HG03066 (cell line): ENCODE measurements at regions not wholly inside any gene's neighbourhood (a gene's known extent, or its start where the extent isn't known, plus 50 kb on each side); places are given as distances from the start of the nearest gene placed in this dataset.

Experiments
- ATAC-seq: cut with Tn5 transposase; IDR thresholded peaks from one replicate; pipeline ENCODE4 v1.9.1; 2021; ENCODE audit warnings: low read depth; ENCODE audit not compliant: unreplicated experiment

DNA sequence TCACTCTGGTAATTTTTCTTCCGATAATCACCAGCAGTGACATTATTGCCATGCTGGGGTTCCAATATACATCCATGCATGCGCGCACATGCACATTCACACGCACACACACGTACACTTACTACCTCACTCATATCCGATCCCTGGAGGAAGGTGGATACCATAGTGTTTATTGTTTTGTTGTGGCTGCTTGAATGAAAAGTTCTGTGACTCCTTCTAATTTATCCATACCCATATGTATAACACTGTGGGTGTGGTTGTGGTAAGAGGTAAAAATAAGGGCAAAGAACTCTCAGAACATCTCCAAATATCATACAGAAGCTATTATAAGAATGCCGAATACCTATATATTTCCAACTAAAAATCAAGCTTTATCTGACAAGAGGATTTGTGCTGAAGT lies 407.8 kb upstream of the PODXL start:
- ATAC-seq = no peak

DNA sequence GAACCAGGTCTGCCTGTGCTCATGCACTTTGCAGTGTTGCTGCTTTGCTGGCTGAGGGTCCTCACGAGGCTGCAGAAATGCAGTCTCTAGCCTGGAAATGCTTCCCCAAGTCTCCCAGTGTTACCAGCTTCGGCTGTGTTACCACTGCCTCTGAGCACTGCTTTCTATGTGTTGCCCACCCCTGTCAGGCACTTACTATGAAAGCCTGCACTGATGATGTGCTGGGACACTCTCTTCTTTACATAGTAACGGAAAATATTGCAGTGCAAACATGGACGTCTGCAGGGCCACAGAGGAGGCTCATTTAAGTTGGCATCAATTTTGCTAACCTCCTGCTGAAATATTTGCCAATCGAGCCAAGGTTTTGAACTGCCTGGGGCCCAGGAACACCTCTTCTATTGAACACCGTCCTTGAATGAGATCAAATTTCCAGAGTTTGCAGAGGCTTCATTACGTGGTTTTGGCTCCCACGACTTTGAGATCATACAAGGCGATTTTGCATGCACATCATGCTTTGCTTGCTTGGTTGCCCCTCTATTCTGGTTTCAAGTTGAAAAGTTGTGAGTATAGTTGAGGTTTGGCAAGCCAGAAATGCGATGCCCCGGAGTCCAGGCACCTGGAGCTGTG lies 404.7 kb upstream of the PODXL start:
- no peak for ATAC-seq

DNA sequence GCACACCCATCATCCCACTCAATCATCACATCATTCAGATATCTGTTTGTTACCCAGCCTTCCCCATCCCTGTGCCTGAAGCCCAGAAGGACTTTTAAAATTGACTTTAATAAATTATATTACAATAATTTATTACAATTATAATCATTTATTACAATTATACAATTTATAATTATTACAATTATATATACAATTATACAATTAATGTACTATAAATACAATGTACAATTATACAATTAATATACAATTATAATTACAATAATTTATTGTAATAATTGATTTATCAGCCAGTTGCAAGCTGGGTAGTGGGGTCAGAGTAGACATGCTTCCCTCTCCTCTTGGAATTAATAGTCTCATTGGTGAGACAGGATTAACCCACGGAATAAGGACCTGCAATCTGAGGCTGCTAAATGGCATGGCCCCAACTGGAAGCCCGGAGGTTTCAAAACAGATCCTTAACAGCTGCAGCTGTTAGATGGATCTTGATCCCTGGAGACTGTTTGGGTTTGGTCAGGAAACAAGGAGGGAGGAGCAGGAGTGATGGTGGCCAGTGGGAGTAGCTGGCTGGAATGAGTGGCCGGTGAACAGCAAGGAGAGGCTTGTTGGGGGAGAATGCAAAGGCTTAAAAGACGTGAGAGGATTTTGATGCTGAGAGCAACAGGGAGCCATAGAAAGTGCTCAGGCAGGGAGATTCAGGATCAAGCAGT lies 402.8 kb upstream of the PODXL start:
- ATAC-seq = no peak

DNA sequence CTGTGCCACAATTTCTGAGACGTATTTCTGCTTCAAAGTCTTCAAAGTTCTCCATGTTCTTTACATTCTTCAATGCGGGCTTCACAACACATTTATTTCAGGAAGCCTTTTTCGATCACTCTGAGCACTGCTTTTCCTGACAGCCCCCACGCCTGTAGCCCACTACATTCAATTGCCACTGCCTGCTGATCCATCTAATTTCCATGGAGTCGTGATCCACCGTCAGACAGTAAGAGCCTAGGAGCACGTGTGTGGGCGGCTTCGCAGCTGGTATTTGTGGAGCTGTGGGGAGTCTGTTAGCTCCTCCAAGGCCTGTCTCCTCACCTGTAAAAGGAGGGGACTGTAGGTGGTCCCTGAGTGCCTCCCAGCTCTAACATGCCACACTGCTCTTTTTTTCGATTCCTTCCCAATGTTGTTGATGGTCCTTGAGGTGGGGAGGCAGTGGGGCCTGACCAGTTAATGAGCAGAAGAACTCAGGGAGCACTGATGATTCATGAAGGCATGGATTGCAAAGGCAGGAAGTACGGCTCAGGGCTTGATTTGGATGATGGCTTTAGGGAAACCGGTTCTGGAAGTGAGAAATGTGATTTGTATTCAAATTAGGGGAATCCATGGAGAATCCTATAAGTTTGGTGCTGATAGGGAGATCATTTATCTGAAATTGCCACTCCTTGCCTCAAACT lies 401.1 kb upstream of the PODXL start:
- ATAC-seq = no peak

DNA sequence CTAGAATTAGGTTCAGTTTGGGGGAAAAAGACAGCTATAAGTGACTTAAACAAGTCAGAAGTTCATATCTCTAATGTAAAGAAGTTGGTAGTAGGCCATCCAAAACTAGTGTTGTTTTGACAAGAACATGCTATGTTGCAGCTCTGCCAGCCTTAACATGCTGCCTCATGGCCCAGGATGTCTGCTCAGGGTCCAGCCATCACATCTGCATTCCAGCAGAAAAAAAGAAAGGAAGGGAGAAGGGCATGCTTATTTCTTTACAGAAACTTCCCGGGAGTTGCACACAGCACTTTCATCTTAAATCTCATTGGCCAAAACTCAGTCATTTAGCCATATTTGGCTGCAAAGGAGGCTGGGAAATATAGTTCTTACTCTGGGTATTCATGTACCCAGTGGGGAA lies 400.4 kb upstream of the PODXL start:
- no peak for ATAC-seq

DNA sequence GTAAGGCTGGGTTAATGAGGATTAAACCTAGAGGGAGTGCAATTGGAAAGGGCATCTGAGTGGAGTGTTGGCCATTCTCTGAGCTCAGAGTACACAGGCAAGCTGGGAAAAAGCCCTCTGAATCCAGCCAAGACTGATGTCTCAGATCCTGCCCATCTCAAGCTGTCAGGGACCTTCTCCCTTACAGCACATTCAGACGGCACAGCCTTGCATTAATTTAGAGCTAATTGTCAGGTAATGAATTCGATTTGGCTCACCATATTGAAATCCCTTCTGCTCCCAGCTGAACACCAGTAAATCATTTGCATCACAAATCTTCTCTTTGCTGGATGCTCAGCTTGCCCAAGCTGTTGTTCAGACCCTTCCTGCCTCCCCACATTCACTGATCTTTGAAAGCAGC lies 399.3 kb upstream of the PODXL start:
- ATAC-seq = no peak

DNA sequence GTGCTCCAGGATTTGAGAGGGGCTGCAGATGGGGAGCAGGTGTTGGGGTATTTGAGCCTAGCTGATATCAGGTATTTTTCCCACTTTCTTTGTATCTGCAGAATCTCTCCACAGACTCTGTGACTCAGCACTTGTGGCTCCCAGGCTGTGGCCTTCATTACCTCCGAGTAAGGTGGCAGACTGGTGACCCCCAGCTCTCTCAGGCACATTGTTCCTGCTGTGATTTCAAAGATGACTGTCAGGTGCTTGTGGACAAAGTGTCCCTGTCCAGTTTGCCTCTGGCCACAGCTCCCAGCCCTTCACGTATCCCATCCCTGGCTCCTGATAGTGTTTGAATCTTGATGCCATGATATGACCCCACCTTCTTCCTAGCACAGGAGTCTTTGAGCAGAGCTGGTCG lies 396.8 kb upstream of the PODXL start:
- no peak for ATAC-seq

DNA sequence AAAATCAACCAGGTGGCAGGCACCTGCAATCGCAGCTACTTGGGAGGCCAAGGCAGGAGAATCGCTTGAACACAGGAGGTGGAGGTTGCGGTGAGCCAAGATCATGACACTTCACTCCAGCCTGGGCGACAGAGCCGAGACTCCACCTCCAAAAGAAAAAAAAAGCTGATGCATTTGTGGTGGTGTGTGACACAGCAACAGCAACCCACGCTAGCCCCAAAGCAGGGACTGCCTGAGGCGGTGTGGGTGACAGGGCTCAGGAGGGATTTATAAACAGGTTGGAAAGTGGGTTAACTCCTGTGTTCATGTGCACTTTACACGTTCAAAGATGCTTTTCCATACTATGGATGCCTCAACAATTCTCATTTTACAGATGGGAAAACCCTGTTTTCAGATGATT lies 395.9 kb upstream of the PODXL start:
- no peak for ATAC-seq

DNA sequence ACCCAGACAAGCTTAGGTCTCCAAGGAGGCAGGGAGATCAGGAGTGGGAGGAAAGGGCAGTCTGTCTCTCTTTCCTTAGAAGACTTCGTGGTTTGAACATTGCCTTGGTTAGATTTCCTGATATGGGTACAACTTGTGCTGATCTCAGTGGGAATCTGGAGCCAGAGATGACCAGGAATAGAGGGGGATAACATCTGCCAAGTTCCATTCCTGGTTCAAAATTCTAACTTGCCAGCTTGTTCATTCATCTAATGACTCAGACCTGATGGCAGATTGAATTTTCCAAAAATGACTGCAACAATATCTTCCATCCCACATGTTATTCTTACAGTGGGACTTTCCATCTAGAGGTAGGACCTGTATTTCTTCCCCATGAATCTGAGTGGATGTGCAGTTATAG lies 394.3 kb upstream of the PODXL start:
- ATAC-seq = no peak

DNA sequence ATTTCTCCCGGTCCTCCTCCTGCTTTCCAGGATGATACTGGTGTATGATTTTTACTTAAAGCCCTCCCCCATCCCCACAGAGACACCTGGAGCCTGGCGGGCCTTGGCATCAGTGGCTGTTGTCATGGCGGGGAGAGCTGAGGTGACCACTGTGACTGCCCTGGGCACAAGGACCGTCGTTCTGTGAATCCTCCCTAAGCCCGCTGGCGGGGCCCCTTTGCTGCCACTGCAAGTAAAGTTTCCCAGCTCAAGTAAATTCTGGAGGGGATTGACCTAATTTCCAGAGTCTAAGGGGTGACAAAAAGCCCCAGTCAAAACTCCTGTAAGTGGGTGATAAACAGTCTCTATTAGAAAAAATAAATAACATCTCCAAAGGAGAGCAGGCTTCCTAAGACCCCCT lies 393.2 kb upstream of the PODXL start:
- ATAC-seq = no peak

DNA sequence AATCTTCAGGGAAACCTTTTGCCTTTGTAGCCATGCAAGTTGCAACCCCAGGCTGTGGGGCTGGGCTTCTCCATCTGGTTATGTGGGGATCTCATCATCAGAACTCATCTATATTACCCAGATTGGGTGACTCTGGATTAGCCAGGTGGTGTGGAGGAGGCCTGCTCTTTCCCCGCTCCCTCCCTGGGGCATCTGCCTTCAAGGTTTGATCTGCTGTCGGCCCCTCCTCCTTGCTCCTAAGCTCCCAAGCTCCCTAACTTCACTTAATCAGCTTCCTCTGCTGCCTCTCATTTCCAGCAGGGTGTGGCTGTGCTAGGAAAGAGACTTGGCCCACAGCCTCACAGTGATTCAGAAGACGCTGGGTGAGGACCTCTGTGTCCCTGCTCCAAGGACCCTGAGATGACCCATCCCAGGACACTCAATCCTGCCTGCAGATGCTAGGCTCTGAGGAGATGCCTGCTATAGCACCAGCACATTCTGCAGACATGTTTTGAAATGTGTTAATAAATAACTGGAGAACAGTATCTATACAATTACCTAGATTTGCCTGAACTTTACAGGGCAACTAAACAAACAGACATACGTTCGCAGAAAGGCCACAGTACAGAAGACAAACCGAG lies 392.1 kb upstream of the PODXL start:
- no peak for ATAC-seq

DNA sequence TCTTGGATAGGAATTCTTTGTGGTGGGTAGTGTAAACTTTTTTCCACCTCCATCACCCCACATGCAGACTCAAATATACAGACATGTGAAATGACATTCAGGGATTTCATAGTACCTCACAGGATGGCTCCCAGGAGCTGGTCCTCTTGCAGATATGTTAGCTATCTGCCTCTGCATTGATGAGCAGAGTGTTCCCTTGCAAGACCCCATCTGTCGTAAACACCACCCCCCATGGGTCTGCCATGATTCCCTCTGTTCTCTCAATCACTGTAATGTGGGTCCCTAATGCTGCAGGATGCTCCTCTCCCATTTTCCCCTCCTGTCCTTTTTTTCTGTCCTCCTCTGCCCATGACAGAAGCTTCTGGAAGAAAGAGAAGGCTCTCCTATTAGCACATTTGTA lies 391.2 kb upstream of the PODXL start:
- no peak for ATAC-seq

DNA sequence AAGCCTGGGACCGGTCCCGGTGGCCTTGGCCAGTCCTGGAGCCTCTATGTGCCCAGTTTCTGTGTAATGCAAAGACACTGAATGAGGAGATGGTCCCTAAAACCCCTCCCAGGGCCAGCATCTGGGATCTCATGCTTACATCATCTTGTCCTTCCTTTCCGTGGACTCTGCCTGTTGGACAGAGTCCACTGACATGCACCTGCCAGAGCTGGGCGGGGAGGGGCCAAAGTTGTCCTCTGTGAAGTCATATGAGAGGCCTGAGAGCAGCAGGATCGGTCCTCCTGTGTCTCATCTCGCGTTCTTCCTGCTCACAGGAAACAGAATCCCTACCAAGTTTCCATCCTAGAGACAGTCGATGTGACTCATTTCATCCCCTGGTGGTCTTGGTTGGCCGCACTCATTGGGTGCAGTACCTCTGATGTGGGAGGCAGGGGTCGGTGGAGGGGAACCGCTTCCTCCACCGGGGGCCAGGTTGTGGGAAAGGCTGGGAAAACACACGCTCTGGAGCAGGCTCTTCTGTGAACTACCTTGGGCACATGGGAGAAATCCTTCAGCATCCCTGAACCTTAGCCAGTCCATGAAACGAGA lies 389.6 kb upstream of the PODXL start:
- ATAC-seq = no peak

DNA sequence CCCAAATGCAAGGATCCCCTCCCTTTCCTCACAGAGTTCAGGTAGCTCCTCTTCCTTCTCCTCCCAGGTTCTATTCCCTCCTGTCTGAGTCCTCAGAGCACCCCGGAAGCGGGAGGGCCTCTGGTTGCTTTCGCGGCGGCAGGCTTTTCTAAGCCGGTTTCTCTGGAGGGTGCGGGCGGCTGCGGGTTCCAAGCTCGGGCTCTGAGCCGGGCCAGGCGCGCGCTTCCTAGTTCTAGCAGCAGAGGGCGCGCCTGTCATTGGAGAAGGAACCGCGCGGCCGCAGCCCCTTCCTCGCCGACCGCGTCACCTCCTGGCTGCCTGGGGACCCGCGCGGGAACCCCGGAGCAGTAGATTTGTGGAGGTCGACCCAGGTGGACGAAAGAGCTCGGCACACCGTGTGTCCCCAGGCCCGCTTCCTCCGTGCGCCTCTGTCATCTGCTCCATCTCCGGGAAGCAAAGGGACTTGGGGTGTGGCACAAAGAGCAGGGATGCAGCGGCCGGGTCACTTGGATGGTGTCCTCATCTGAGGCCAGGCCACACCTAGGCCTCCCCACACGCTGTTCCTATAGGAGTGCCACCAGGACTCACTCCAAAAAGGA lies 389.0 kb upstream of the PODXL start:
- ATAC-seq = no peak

DNA sequence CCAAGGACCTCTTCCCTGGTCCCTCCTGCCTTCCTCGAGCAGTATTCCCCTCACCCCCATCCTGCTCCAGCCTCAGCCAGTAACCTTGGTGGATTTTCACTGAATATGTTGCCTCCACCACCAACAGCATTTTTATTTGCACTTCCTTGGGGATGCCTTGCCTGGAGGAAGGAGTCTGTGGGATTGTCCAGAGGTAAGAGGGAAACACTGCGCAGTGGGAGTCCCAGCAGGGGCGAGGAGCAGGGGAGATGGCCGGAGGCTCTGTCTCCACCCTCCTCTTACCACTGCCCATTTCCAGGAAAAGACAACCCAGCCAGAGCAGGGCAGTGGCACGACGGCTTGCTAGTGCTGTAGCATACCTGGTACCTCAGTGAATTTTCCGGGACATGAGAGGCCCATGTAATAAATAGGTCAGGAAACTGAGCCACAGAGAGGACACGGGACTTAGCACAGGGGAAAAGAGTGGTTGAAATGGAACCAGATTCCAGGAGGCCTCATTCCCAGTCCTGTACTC lies 388.2 kb upstream of the PODXL start:
- ATAC-seq = no peak

DNA sequence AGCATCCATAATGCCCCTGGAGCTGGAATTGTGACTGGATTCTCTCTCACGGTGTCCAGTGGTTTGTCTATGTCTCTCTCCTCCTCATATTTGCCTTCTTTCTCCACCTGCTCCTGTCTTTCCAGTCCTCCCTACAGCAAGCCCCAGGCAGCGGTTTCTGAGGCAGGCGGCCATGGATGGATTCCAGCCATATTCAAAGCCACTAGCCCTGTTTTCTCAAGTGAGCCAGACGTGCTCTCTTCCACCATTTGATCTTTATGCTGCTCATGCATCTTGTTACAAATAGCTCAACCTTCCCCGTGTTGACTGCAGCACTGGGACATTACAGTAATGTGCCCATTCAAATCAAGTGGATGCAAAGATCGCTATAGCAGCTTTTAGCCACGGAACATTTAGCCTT lies 387.2 kb upstream of the PODXL start:
- no peak for ATAC-seq

DNA sequence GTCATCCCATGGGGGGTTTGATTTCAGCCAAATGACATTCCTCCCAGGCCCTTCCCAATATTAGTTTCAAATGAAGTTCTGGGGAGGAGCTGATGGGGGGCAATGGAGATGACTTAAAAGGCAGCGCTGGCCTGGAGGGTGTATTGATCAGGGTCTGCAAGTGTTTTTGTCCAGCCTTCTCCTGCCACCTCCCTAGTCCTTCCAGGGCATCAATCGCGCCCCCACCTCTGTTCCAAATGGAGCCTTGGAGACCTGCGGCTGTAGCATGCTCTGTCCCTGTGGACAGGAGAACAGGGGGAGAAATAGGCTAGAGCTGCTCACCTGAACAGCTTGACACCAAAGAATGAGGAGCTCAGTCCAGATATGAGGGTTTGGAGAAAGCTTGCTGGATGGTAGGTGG lies 386.8 kb upstream of the PODXL start:
- ATAC-seq = no peak

DNA sequence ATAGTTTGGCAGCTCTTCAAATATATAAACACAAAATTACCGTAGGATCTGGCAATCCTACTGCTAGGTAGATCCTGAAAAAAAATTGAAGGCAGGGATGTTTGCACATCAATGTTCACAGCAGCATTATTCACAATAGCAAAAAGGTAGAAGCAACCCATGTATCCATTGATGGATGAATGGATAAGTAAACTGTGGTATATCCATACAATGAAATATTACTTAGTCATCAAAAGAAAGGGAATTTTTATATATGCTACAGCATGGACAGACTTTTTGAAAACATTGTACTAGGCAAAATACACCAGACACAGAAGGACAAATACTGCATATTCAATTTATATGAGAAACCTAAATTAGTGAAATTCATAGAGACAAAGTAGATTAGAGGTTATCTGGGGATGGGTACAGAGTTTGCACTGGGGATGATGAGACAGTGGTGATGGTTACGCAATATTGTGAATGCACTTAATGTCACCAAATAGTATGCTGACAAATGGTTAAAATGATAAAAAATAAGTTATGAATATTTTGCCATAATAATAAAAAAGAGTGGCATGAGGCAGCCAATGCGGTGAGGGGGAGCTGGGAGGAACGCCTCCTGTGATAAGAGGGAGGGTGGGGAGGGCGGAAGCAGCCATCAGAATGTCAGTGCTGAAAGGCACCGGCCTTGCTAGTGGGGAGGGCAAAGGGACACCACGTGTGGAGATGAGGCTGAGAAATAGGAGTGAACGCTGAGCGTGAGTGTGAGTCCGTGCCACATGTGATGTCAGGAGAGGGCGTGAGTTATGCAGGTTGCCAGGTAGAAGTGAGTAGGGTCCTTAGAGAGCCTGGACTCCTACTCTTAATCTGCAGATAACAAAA lies 386.1 kb upstream of the PODXL start:
- ATAC-seq = no peak

DNA sequence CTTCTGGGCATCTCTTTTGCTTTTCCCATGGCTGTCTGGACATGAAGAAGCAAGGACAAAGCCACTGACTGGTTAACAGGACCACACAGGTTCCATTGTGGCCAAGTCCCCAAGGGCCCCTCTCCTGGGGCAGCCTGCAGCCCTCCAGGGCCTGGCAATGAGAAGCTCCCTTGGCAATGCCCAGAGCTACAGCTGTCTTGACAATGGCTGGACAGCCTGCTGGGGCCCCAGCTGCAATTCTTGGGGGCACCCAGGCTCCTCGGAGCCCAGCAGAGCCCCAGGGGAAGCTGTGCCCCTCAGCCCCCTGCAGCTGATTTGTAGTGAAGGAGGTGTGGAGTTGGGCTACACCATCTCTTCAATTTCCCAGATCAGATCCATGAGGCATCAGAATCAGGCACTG lies 384.9 kb upstream of the PODXL start:
- ATAC-seq = no peak
